GM12878 (cell line): ENCODE measurements at regions not wholly inside any gene's neighbourhood (a gene's known extent, or its start where the extent isn't known, plus 50 kb on each side); places are given as distances from the start of the nearest gene placed in this dataset.

Source experiments
- ATAC-seq: fragments of 200-7000 bp; cut with Tn5 transposase; 3 replicates; pipeline ENCODE4 v1.9.1; 2020; ENCODE audit warnings: mild to moderate bottlenecking, moderate library complexity
- BruUV-seq: library from RNA; stranded (reverse); fragments of 400-500 nt; replicated peaks from 2 replicates; lab custom pipeline; 2021; lab: Mats Ljungman, UMichigan
- CTCF ChIA-PET: fragments of 300-600 bp; sonication (Branson Sonifier 250); formaldehyde crosslinking; extraction: SDS; loops from one replicate; lab custom pipeline; 2021; ENCODE audit warnings: inconsistent platforms; lab: Yijun Ruan, JAX
- POLR2A ChIA-PET: fragments of 350-600 bp; formaldehyde crosslinking; extraction: SDS; loops from one replicate; lab custom pipeline; 2021; ENCODE audit warnings: inconsistent platforms; lab: Charles Lee
- RAD21 ChIA-PET: fragments of 300-600 bp; sonication (Branson Sonifier 250); formaldehyde crosslinking; loops from one replicate; lab custom pipeline; 2023; ENCODE audit warnings: antibody characterized with exemption; ENCODE audit not compliant: unreplicated experiment; lab: Charles Lee
- SMC1A ChIA-PET: fragments of 300-600 bp; sonication (Branson Sonifier 250); formaldehyde crosslinking; loops from one replicate; lab custom pipeline; 2023; ENCODE audit not compliant: unreplicated experiment, uncharacterized antibody; lab: Charles Lee
- DNase-seq: peaks from one replicate; pipeline ENCODE4 v3.0.0-alpha.2; 2011; ENCODE audit warnings: low read depth, low spot score
- FAIRE-seq: peaks from 3 replicates; lab custom pipeline; 2011; peaks lifted over from hg19 to GRCh38; lab: Jason Lieb, UNC
- H2AFZ ChIP-seq: 2 replicates; pipeline ENCODE4 v1.6.0; 2011; ENCODE audit warnings: low read depth, low read length, control low read depth; ENCODE audit not compliant: control insufficient read depth
- H3K27ac ChIP-seq: 2 replicates; pipeline ENCODE4 v1.5.1; 2011; ENCODE audit warnings: control low read depth; ENCODE audit not compliant: control insufficient read depth, insufficient read depth
- H3K27me3 ChIP-seq, 2 experiments: replicated peaks in 1 of 2; 2 replicates each; pipeline versions ENCODE4 v1.6.0 to v1.6.1; 2011; ENCODE audit warnings: low read length in 1 of 2; ENCODE audit not compliant: control insufficient read depth in 2 of 2, insufficient read depth in 2 of 2
- H3K36me3 ChIP-seq, 2 experiments: 2 replicates each; pipeline ENCODE4 v1.5.1; 2011; ENCODE audit warnings: low read length in 1 of 2; ENCODE audit not compliant: control insufficient read depth in 2 of 2, insufficient read depth in 2 of 2
- H3K4me1 ChIP-seq: 2 replicates; pipeline ENCODE4 v1.6.1; 2011; ENCODE audit warnings: mild to moderate bottlenecking, low read length, moderate library complexity, mixed read lengths; ENCODE audit not compliant: control insufficient read depth, insufficient read depth
- H3K4me2 ChIP-seq: 2 replicates; pipeline ENCODE4 v1.6.0; 2011; ENCODE audit warnings: control low read depth; ENCODE audit not compliant: control insufficient read depth, insufficient read depth
- H3K4me3 ChIP-seq: fragments of 200-600 bp; sonication (generic); 2 replicates; pipeline ENCODE4 v1.5.1; 2016
- H3K79me2 ChIP-seq: 2 replicates; pipeline ENCODE4 v1.6.0; 2011; ENCODE audit warnings: low read length; ENCODE audit not compliant: control insufficient read depth, insufficient read depth
- H3K9ac ChIP-seq: 2 replicates; pipeline ENCODE4 v1.8.0; 2011; ENCODE audit warnings: low read length, control low read depth, mixed read lengths; ENCODE audit not compliant: control insufficient read depth, insufficient read depth
- H3K9me3 ChIP-seq: replicated peaks from 3 replicates; pipeline ENCODE4 v1.5.1; 2011; ENCODE audit warnings: mild to moderate bottlenecking, low read length; ENCODE audit not compliant: control insufficient read depth, insufficient read depth
- H4K20me1 ChIP-seq: 2 replicates; pipeline ENCODE4 v1.6.0; 2011; ENCODE audit not compliant: control insufficient read depth, insufficient read depth
- ASH2L ChIP-seq: fragments of 300-600, 200-600 bp; sonication (generic); IDR thresholded peaks from 2 replicates; pipeline ENCODE4 v1.6.1; 2017; ENCODE audit warnings: low read depth, mild to moderate bottlenecking, borderline replicate concordance
- BACH1 ChIP-seq: fragments of 450-650 bp; IDR thresholded peaks from 2 replicates; pipeline ENCODE4 v1.6.1; 2017; ENCODE audit warnings: mild to moderate bottlenecking, borderline replicate concordance
- CBFB ChIP-seq: IDR thresholded peaks from 2 replicates; pipeline ENCODE4 v1.6.1; 2016; ENCODE audit warnings: antibody characterized with exemption, low read depth
- CBX5 ChIP-seq: sonication (generic); IDR thresholded peaks from 2 replicates; pipeline ENCODE4 v1.6.1; 2016; ENCODE audit warnings: low read depth, moderate library complexity, mild to moderate bottlenecking, inconsistent platforms
- CEBPB ChIP-seq, 2 experiments: fragments of 150-350 bp in 1 of 2; IDR thresholded peaks; 2 replicates each; pipeline ENCODE4 v1.6.1; 2012 to 2014; ENCODE audit warnings: low read depth in 2 of 2, low read length in 2 of 2, borderline replicate concordance in 1 of 2, inconsistent platforms in 1 of 2
- EP300 ChIP-seq, 2 experiments: fragments of 150-350 bp in 1 of 2; IDR thresholded peaks; 2 replicates each; pipeline ENCODE4 v1.6.1; 2011 to 2012; ENCODE audit warnings: low read depth in 2 of 2, low read length in 2 of 2, borderline replicate concordance in 1 of 2, improper control_type of control experiment in 1 of 2, inconsistent platforms in 1 of 2; ENCODE audit not compliant: control insufficient read depth in 1 of 2
- KLF5 ChIP-seq: fragments of 450-650 bp; IDR thresholded peaks from 2 replicates; pipeline ENCODE4 v1.6.1; 2014; ENCODE audit warnings: mild to moderate bottlenecking; ENCODE audit not compliant: partially characterized antibody
- NR2C1 ChIP-seq: fragments of 450-650 bp; IDR thresholded peaks from 2 replicates; pipeline ENCODE4 v1.6.1; 2017; ENCODE audit warnings: antibody characterized with exemption, mild to moderate bottlenecking, moderate library complexity
- NRF1 ChIP-seq: conservative IDR thresholded peaks from 2 replicates; pipeline ENCODE4 v1.6.1; 2011; ENCODE audit warnings: mild to moderate bottlenecking, low read depth, low read length, improper control_type of control experiment
- PML ChIP-seq: IDR thresholded peaks from 2 replicates; pipeline ENCODE4 v1.6.1; 2012; ENCODE audit warnings: low read length, inconsistent platforms
- SMARCA5 ChIP-seq: fragments of 450-650 bp; IDR thresholded peaks from 2 replicates; pipeline ENCODE4 v1.6.1; 2017; ENCODE audit warnings: mild to moderate bottlenecking
- SREBF1 ChIP-seq: IDR thresholded peaks from 2 replicates; pipeline ENCODE4 v1.6.1; 2012; ENCODE audit warnings: mild to moderate bottlenecking, low read length
- SRF ChIP-seq, 2 experiments: IDR thresholded peaks; 2 replicates each; pipeline ENCODE4 v1.6.1; 2011; ENCODE audit warnings: low read depth in 2 of 2, low read length in 2 of 2, mild to moderate bottlenecking in 1 of 2, moderate library complexity in 1 of 2
- STAT3 ChIP-seq: IDR thresholded peaks from 2 replicates; pipeline ENCODE4 v1.6.1; 2011; ENCODE audit warnings: low read depth, low read length, improper control_type of control experiment
- ZNF592 ChIP-seq: fragments of 450-650 bp; IDR thresholded peaks from 2 replicates; pipeline ENCODE4 v1.6.1; 2017; ENCODE audit warnings: mild to moderate bottlenecking, moderate library complexity
- WGBS: methylation state at CpG from one replicate; pipeline ENCODE4 v1.1.6; 2016; ENCODE audit warnings: low lambda C conversion rate; ENCODE audit not compliant: insufficient replicate concordance, insufficient coverage; ENCODE audit errors: missing lambda C conversion rate; 5-methylcytosine and 5-hydroxymethylcytosine counted together
- in situ Hi-C: fragments of 300-500 bp; cut with MboI; formaldehyde crosslinking; loops from 9 replicates; pipeline ENCODE4 v1.14.3; 2018; ENCODE audit warnings: mixed read lengths
- intact Hi-C: fragments of 100-400 bp; cut with micrococcal nuclease; formaldehyde crosslinking; loops from one replicate; pipeline ENCODE4 v1.14.2; 2022; ENCODE audit not compliant: unreplicated experiment

- TF ChIP-seq ZNF592 (no peak), NR2C1 (no peak), BACH1 (no peak), SRF (IDR thresholded peaks at IDR 0.05; ENCODE audit: low read depth in 2 of 2, low read length in 2 of 2) (no peak), SREBF1 (no peak)
- TF ChIP-seq, all 136 proteins: peak for 0
Measured at GRCh38 chr13:76189882-76190519, 553.9 kb downstream of the LMO7 start (continued).

DNA sequence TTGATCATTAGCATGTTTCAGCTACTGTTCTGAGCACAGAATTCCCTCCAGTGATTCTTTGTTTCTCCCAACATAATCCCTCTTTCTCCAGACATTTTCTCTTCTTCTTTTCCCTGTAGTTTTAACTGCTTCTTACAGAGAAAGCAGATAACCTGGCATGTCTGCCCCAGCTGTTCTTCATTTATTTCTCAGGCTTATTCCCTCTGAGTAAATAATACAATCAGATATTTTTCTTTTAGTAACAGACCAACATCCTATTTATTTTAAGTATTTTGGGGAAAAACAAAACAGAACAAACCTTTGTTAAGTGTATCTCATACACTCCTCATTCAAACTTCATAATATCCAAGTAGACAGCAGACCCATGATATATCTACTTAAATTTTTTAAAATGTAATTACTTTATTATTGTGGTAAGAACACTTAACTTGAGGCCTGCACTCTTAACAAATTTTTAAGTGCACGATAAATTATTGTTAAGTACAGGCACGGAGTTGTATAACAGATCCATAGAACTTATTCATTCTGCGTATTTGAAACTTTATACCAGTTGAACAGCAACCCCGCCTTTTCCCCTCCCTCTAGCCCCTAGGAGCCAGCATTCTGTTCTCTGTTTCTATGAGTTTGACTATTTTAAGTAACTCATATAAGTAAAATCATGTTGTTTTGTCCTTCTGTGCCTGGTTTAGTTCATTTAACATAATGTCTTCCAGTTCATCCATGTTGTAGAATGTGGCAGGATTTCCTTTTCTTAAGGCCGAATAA is 540.0 kb downstream of the LMO7 start:
- Histone ChIP-seq H3K79me2 (no peaks in the 10 kb centered on the region), H3K4me2 (no peak overlapping the region), H3K27me3 (no peaks in the 10 kb centered on the region), H4K20me1 (no peaks in the 10 kb centered on the region), H3K27ac (no peak overlapping the region), H2AFZ (no peak overlapping the region), H3K4me3 (no peak overlapping the region), H3K9ac (no peak overlapping the region), H3K9me3 (no peaks in the 10 kb centered on the region; the same call in 2 of the 3 replicates), H3K36me3 (no peaks in the 10 kb centered on the region), H3K4me1 (no peaks in the 10 kb centered on the region)
- BruUV-seq: no TSS peak
- ChIA-PET CTCF (no interaction called here), RAD21 (no interaction called here), SMC1A (no interaction called here), POLR2A (no interaction called here)
- FAIRE-seq: no peak
- no peak for ATAC-seq
- intact Hi-C loops: no loop called here
- in situ Hi-C loops: no loop called here
- no peak for DNase-seq
- 26% methylated on average over 5 of the region's 5 CpGs for WGBS
- no peak for TF ChIP-seq NRF1
- TF ChIP-seq STAT3: no peak
- TF ChIP-seq ASH2L: no peak
- TF ChIP-seq EP300 (IDR thresholded peaks at IDR 0.05; ENCODE audit: borderline replicate concordance in 1 of 2, control insufficient read depth in 1 of 2, low read depth in 2 of 2, low read length in 2 of 2): no peak
- no peak for TF ChIP-seq CBFB
- TF ChIP-seq PML: no peak
- TF ChIP-seq CEBPB (IDR thresholded peaks at IDR 0.05; ENCODE audit: borderline replicate concordance in 1 of 2, low read depth in 2 of 2, low read length in 2 of 2): no peak
- TF ChIP-seq KLF5: no peak
- TF ChIP-seq CBX5: no peak
- TF ChIP-seq SMARCA5: no peak
